DND-41 (cell line): ENCODE measurements at regions not wholly inside any gene's neighbourhood (a gene's known extent, or its start where the extent isn't known, plus 50 kb on each side); places are given as distances from the start of the nearest gene placed in this dataset.

ENCODE experiments used
- ATAC-seq: fragments of 200-7000 bp; cut with Tn5 transposase; 3 replicates; pipeline ENCODE4 v1.9.1; 2021; ENCODE audit warnings: low read depth; ENCODE audit not compliant: insufficient read depth
- DNase-seq: peaks from one replicate; pipeline ENCODE4 v3.0.0-alpha.2; 2020
- H2AFZ ChIP-seq: 2 replicates; pipeline ENCODE4 v1.6.0; 2012; ENCODE audit warnings: low read depth, low read length
- H3K27ac ChIP-seq: 2 replicates; pipeline ENCODE4 v1.5.1; 2012; ENCODE audit warnings: low read length, inconsistent platforms
- H3K27me3 ChIP-seq: fragments of 200-600 bp; sonication (generic); 2 replicates; pipeline ENCODE4 v1.6.0; 2012; ENCODE audit warnings: low read length, mild to moderate bottlenecking, inconsistent platforms; ENCODE audit not compliant: insufficient read depth, poor library complexity
- H3K36me3 ChIP-seq: 2 replicates; pipeline ENCODE4 v1.5.1; 2012; ENCODE audit warnings: low read length, inconsistent platforms; ENCODE audit not compliant: insufficient read depth
- H3K4me1 ChIP-seq: 2 replicates; pipeline ENCODE4 v1.5.1; 2012; ENCODE audit warnings: mild to moderate bottlenecking, low read length; ENCODE audit not compliant: insufficient read depth
- H3K4me2 ChIP-seq: 2 replicates; pipeline ENCODE4 v1.6.0; 2012; ENCODE audit warnings: mild to moderate bottlenecking, moderate library complexity, low read length, inconsistent platforms; ENCODE audit not compliant: insufficient read depth
- H3K4me3 ChIP-seq, 2 experiments: fragments of 200-600 bp in 1 of 2; shearing (Covaris generic) in 1 of 2; 2 replicates each; pipeline ENCODE4 v1.5.1; 2012 to 2016; ENCODE audit warnings: inconsistent platforms in 2 of 2, low read length in 2 of 2, mild to moderate bottlenecking in 2 of 2, low read depth in 1 of 2, moderate library complexity in 1 of 2
- H3K79me2 ChIP-seq: 2 replicates; pipeline ENCODE4 v1.6.0; 2012; ENCODE audit warnings: low read length, inconsistent platforms; ENCODE audit not compliant: insufficient read depth
- H3K9ac ChIP-seq: 2 replicates; pipeline ENCODE4 v1.6.0; 2012; ENCODE audit warnings: low read depth, mild to moderate bottlenecking, inconsistent platforms, low read length, moderate library complexity
- H3K9me3 ChIP-seq: 2 replicates; pipeline ENCODE4 v1.5.1; 2012; ENCODE audit warnings: low read length, moderate library complexity, mild to moderate bottlenecking, inconsistent platforms; ENCODE audit not compliant: insufficient read depth, severe bottlenecking
- H4K20me1 ChIP-seq: 2 replicates; pipeline ENCODE4 v1.6.0; 2012; ENCODE audit warnings: low read length; ENCODE audit not compliant: insufficient read depth
- EZH2 ChIP-seq: IDR thresholded peaks from 3 replicates; pipeline ENCODE4 v1.6.1; 2012; ENCODE audit warnings: borderline replicate concordance, low read depth, mild to moderate bottlenecking, moderate library complexity, low read length, inconsistent platforms; ENCODE audit not compliant: severe bottlenecking
- TF ChIP-seq, protein P1 (sequence below): IDR thresholded peaks from 2 replicates; pipeline ENCODE4 v1.5.1; 2012; ENCODE audit warnings: borderline replicate concordance, low read length, moderate library complexity, mild to moderate bottlenecking; ENCODE audit not compliant: poor library complexity, severe bottlenecking; ENCODE audit errors: extremely low read depth

DNA sequence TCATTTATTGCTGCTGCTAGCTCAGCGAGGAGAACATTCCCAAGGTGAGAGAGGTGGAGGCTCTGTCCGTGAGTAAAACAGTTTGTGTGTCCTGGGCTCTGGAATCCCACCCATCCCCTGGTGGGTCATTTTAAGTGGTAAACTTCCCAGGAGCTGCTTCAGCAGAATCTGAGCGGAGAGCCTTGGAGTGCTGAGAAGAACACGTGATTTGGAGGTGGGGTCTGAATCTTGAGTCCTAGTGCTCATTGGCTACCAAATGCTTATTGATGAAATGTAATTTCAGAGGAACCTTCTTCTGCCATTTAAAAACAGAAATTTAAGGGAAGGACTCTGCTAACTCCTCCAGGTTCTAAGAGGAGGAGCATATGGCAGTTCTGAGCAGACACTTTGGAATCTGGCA, 132.4 kb downstream of the CDH26 start:
- TF ChIP-seq, protein P1, sequence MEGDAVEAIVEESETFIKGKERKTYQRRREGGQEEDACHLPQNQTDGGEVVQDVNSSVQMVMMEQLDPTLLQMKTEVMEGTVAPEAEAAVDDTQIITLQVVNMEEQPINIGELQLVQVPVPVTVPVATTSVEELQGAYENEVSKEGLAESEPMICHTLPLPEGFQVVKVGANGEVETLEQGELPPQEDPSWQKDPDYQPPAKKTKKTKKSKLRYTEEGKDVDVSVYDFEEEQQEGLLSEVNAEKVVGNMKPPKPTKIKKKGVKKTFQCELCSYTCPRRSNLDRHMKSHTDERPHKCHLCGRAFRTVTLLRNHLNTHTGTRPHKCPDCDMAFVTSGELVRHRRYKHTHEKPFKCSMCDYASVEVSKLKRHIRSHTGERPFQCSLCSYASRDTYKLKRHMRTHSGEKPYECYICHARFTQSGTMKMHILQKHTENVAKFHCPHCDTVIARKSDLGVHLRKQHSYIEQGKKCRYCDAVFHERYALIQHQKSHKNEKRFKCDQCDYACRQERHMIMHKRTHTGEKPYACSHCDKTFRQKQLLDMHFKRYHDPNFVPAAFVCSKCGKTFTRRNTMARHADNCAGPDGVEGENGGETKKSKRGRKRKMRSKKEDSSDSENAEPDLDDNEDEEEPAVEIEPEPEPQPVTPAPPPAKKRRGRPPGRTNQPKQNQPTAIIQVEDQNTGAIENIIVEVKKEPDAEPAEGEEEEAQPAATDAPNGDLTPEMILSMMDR = no peak
- no peak for TF ChIP-seq EZH2
- Histone ChIP-seq H3K27ac (no peak overlapping the region), H3K9me3 (peaks cover 11% of the 10 kb centered on the region), H3K4me2 (no peak overlapping the region), H3K9ac (no peak overlapping the region), H3K4me3 (no peak overlapping the region), H3K4me1 (peaks cover 6% of the 10 kb centered on the region; the same call in 1 of the 2 replicates), H3K79me2 (peaks cover 93% of the 10 kb centered on the region), H3K36me3 (peaks cover 39% of the 10 kb centered on the region), H3K27me3 (no peaks in the 10 kb centered on the region), H2AFZ (no peak overlapping the region), H4K20me1 (peaks cover 58% of the 10 kb centered on the region)
- DNase-seq (no peak), ATAC-seq (no peak)

DNA sequence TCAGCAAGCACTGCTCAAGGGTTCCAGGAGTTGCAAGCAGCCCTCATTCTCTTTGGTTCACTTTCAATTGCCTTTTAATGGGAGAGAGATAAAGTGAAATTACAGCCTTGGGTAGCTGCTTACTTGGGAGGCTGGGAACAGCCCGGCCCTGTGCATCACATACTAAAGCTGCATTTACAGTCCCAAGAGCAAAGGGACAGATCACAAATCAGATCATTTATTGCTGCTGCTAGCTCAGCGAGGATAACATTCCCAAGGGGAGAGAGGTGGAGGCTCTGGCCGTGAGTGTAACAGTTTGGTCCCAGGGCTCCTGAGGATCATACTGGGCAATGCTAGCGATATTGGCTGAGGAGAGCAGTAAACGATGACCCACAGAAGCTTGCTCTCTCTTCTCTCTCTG, 133.1 kb downstream of the CDH26 start:
- H3K9ac ChIP-seq = no peak overlapping the region
- peaks cover 45% of the 10 kb centered on the region for H3K36me3 ChIP-seq
- TF ChIP-seq, protein P1 = no peak
- TF ChIP-seq EZH2 = no peak
- no peak overlapping the region for H2AFZ ChIP-seq
- peaks cover 6% of the 10 kb centered on the region; the same call in 1 of the 2 replicates for H3K4me1 ChIP-seq
- peaks cover 11% of the 10 kb centered on the region for H3K9me3 ChIP-seq
- no peak overlapping the region for H3K4me3 ChIP-seq
- ATAC-seq (no peak), DNase-seq (no peak)
- H3K27ac ChIP-seq = no peak overlapping the region
- H3K27me3 ChIP-seq = no peaks in the 10 kb centered on the region
- no peak overlapping the region for H3K4me2 ChIP-seq
- H4K20me1 ChIP-seq = peaks cover 58% of the 10 kb centered on the region
- H3K79me2 ChIP-seq = peaks cover 93% of the 10 kb centered on the region

GRCh38 chr20:60091861-60092260, 133.6 kb downstream of the CDH26 start:
- Histone ChIP-seq H3K9ac (no peak overlapping the region), H3K27ac (no peak overlapping the region), H3K27me3 (no peaks in the 10 kb centered on the region), H3K9me3 (peaks cover 11% of the 10 kb centered on the region), H3K4me1 (peaks cover 8% of the 10 kb centered on the region; the same call in 1 of the 2 replicates), H3K4me2 (no peak overlapping the region), H2AFZ (no peak overlapping the region), H4K20me1 (peaks cover 58% of the 10 kb centered on the region), H3K36me3 (peaks cover 46% of the 10 kb centered on the region), H3K4me3 (no peak overlapping the region), H3K79me2 (peaks cover 93% of the 10 kb centered on the region)
- TF ChIP-seq, protein P1 = no peak
- no peak for TF ChIP-seq EZH2
- no peak for ATAC-seq
- DNase-seq = no peak

GRCh38 chr20:60092729-60093128, 134.5 kb downstream of the CDH26 start:
- no peak for ATAC-seq
- no peak overlapping the region for H3K27ac ChIP-seq
- H3K4me1 ChIP-seq = peaks cover 14% of the 10 kb centered on the region
- peaks cover 11% of the 10 kb centered on the region for H3K9me3 ChIP-seq
- no peaks in the 10 kb centered on the region for H3K27me3 ChIP-seq
- H3K9ac ChIP-seq = no peak overlapping the region
- peaks cover 97% of the 10 kb centered on the region for H3K79me2 ChIP-seq
- H2AFZ ChIP-seq = no peak overlapping the region
- no peak overlapping the region for H3K4me2 ChIP-seq
- H4K20me1 ChIP-seq = peaks cover 60% of the 10 kb centered on the region
- no peak for TF ChIP-seq EZH2
- TF ChIP-seq, protein P1 = no peak
- DNase-seq = no peak
- H3K36me3 ChIP-seq = peaks cover 54% of the 10 kb centered on the region
- no peak overlapping the region for H3K4me3 ChIP-seq
